ENCODE measurements at regions not wholly inside any gene's neighbourhood (a gene's known extent, or its start where the extent isn't known, plus 50 kb on each side); places are given as distances from the start of the nearest gene placed in this dataset.

- TF ChIP-seq ZNF462 (CRISPR knock-in tag; IDR thresholded peaks at IDR 0.05) (no peak), EZH2 (IDR thresholded peaks at IDR 0.05; ENCODE audit: low read depth, unreplicated experiment) (no peak), CTCF (conservative IDR thresholded peaks at IDR 0.05; ENCODE audit: low read depth in 2 of 2) (no peak), ZNF331 (CRISPR knock-in tag; IDR thresholded peaks at IDR 0.05; ENCODE audit: low read depth) (no peak), JUNB (IDR thresholded peaks at IDR 0.05; ENCODE audit: unreplicated experiment) (no peak), REST (IDR thresholded peaks at IDR 0.05; ENCODE audit: unreplicated experiment) (no peak), POLR2AphosphoS5 (IDR thresholded peaks at IDR 0.05; ENCODE audit: low read depth) (no peak), EZH2phosphoT487 (IDR thresholded peaks at IDR 0.05; ENCODE audit: unreplicated experiment) (no peak), CREB1 (CRISPR knock-in tag; IDR thresholded peaks at IDR 0.05; ENCODE audit: low read depth) (no peak)
These were observed 150.7 kb downstream of the OPN5 start (continued) for GRCh38 chr6:47932575-47932974.

All from GM23338 (cell line).